Esophagus muscularis mucosa (tissue), 4 donors: ENCODE measurements at regions not wholly inside any gene's neighbourhood (a gene's known extent, or its start where the extent isn't known, plus 50 kb on each side); places are given as distances from the start of the nearest gene placed in this dataset.

Experiments
- DNase-seq: peaks from one replicate; pipeline ENCODE4 v3.0.0-alpha.2; 2017; ENCODE audit errors: extremely low spot score
- H3K27ac ChIP-seq, 4 donors: fragments of 200-600 bp; sonication (generic); replicated peaks in 1 of 4; 1 replicate in 3 of 4; 2 replicates in 1 of 4; pipeline ENCODE4 v1.5.1; 2016 to 2019; ENCODE audit warnings: mild to moderate bottlenecking in 1 of 4
- H3K27me3 ChIP-seq, 4 donors: fragments of 200-600 bp; sonication (generic); one replicate each; pipeline versions ENCODE4 v1.5.1 to v1.6.0; 2016 to 2019
- H3K36me3 ChIP-seq, 4 donors: fragments of 200-600 bp; sonication (generic); one replicate each; pipeline ENCODE4 v1.5.1; 2016 to 2019
- H3K4me1 ChIP-seq, 4 donors: fragments of 200-600 bp; sonication (generic); one replicate each; pipeline ENCODE4 v1.5.1; 2016 to 2019
- H3K4me3 ChIP-seq, 4 donors: fragments of 200-600 bp; sonication (generic); 1 replicate in 2 of 4; 2 replicates in 2 of 4; pipeline ENCODE4 v1.5.1; 2016 to 2019; ENCODE audit warnings: mild to moderate bottlenecking in 4 of 4, moderate library complexity in 1 of 4
- H3K9me3 ChIP-seq, 4 donors: fragments of 200-600 bp; sonication (generic); 1 replicate in 3 of 4; 2 replicates in 1 of 4; pipeline ENCODE4 v1.5.1; 2016 to 2019
- CTCF ChIP-seq, 3 experiments: fragments of 200-600 bp in 2 of 3; fragments of 450-650 bp in 1 of 3; sonication (generic) in 2 of 3; IDR thresholded peaks; one replicate each; pipeline ENCODE4 v1.5.1; 2017 to 2019; ENCODE audit warnings: antibody characterized with exemption in 3 of 3, mild to moderate bottlenecking in 2 of 3, moderate library complexity in 1 of 3
- EP300 ChIP-seq: sonication (generic); formaldehyde crosslinking; IDR thresholded peaks from one replicate; pipeline ENCODE4 v1.6.1; 2017; ENCODE audit warnings: antibody characterized with exemption
- POLR2A ChIP-seq: fragments of 450-650 bp; IDR thresholded peaks from one replicate; pipeline ENCODE4 v1.6.1; 2017; ENCODE audit warnings: antibody characterized with exemption, moderate library complexity, mild to moderate bottlenecking, low read depth
- POLR2AphosphoS5 ChIP-seq, 2 donors: sonication (generic); formaldehyde crosslinking; IDR thresholded peaks; one replicate each; pipeline ENCODE4 v1.6.1; 2017; ENCODE audit warnings: antibody characterized with exemption in 2 of 2
- WGBS: methylation state at CpG from one replicate; pipeline ENCODE4 v1.1.5; 2018; 5-methylcytosine and 5-hydroxymethylcytosine counted together
- intact Hi-C: fragments of 100-400 bp; cut with DNase I; formaldehyde crosslinking; loops from one replicate; pipeline ENCODE4 v1.15.1; 2023

- intact Hi-C loops: no loop called here
- no peaks in the 10 kb centered on the region for H3K27me3 ChIP-seq
- H3K27ac ChIP-seq: peak overlapping the region; percentile 17 to 39 (median 28)
- H3K4me1 ChIP-seq: peaks cover 0 to 12% (median 11%) of the 10 kb centered on the region in 4 donors
- 12% methylated on average over 4 of the region's 4 CpGs for WGBS
- no peak for DNase-seq
- H3K9me3 ChIP-seq: no peaks in the 10 kb centered on the region
- H3K36me3 ChIP-seq: no peaks in the 10 kb centered on the region
- TF ChIP-seq EP300 (no peak), CTCF (IDR thresholded peaks at IDR 0.05) (no peak), POLR2A (no peak), POLR2AphosphoS5 (IDR thresholded peaks at IDR 0.05) (no peak)
- H3K4me3 ChIP-seq: no peak overlapping the region
Measured at GRCh38 chr11:122007601-122008071, 108.4 kb downstream of the BLID start.

- intact Hi-C loops: no loop called here
- Histone ChIP-seq H3K27ac (no peak overlapping the region), H3K9me3 (no peaks in the 10 kb centered on the region), H3K4me3 (no peak overlapping the region), H3K27me3 (no peaks in the 10 kb centered on the region), H3K36me3 (no peaks in the 10 kb centered on the region), H3K4me1 (peaks cover 0 to 12% (median 11%) of the 10 kb centered on the region in 4 donors)
- TF ChIP-seq CTCF (IDR thresholded peaks at IDR 0.05) (no peak), POLR2AphosphoS5 (IDR thresholded peaks at IDR 0.05) (no peak)
- 100% methylated on average over 1 of the region's 1 CpG for WGBS
- DNase-seq: no peak
Measured at GRCh38 chr11:122004446-122004845, 111.6 kb downstream of the BLID start.

GRCh38 chr11:122002926-122003325, 113.1 kb downstream of the BLID start:
- Histone ChIP-seq H3K27me3 (no peaks in the 10 kb centered on the region), H3K27ac (no peak overlapping the region), H3K9me3 (no peaks in the 10 kb centered on the region), H3K4me1 (peaks cover 0 to 9% (median 9%) of the 10 kb centered on the region in 4 donors), H3K4me3 (no peak overlapping the region), H3K36me3 (no peaks in the 10 kb centered on the region)
- intact Hi-C loops: no loop called here
- DNase-seq: no peak
- TF ChIP-seq POLR2A (no peak), POLR2AphosphoS5 (IDR thresholded peaks at IDR 0.05) (no peak), EP300 (no peak), CTCF (IDR thresholded peaks at IDR 0.05) (no peak)
- WGBS: 32% methylated on average over 1 of the region's 1 CpG

GRCh38 chr11:122002047-122002446, 114.0 kb downstream of the BLID start:
- Histone ChIP-seq H3K9me3 (no peaks in the 10 kb centered on the region), H3K4me3 (no peak overlapping the region), H3K4me1 (peaks cover 0 to under 1% (median 0%) of the 10 kb centered on the region in 4 donors), H3K27ac (no peak overlapping the region), H3K27me3 (no peaks in the 10 kb centered on the region), H3K36me3 (no peaks in the 10 kb centered on the region)
- 97% methylated on average over 1 of the region's 1 CpG for WGBS
- TF ChIP-seq CTCF (IDR thresholded peaks at IDR 0.05) (no peak), POLR2A (no peak), POLR2AphosphoS5 (IDR thresholded peaks at IDR 0.05) (no peak), EP300 (no peak)
- intact Hi-C loops: no loop called here
- no peak for DNase-seq

GRCh38 chr11:121999651-122000050, 116.4 kb downstream of the BLID start:
- H3K36me3 ChIP-seq: no peaks in the 10 kb centered on the region
- H3K27ac ChIP-seq: no peak overlapping the region
- no peaks in the 10 kb centered on the region for H3K4me1 ChIP-seq
- TF ChIP-seq POLR2AphosphoS5 (IDR thresholded peaks at IDR 0.05) (no peak), EP300 (no peak), POLR2A (no peak), CTCF (IDR thresholded peaks at IDR 0.05) (no peak)
- no peak for DNase-seq
- H3K9me3 ChIP-seq: no peaks in the 10 kb centered on the region
- intact Hi-C loops: no loop called here
- 81% methylated on average over 2 of the region's 2 CpGs for whole genome bisulfite sequencing
- H3K4me3 ChIP-seq: no peak overlapping the region
- H3K27me3 ChIP-seq: no peaks in the 10 kb centered on the region
